HCT116 (cell line): ENCODE measurements at regions not wholly inside any gene's neighbourhood (a gene's known extent, or its start where the extent isn't known, plus 50 kb on each side); places are given as distances from the start of the nearest gene placed in this dataset.

ENCODE experiments used
- ATAC-seq: fragments of 200-7000 bp; cut with Tn5 transposase; 2 replicates; pipeline ENCODE4 v1.9.1; 2020; ENCODE audit warnings: mild to moderate bottlenecking, moderate library complexity
- BruUV-seq: library from RNA; stranded (reverse); fragments of 400-500 nt; replicated peaks from 2 replicates; lab custom pipeline; 2021; lab: Mats Ljungman, UMichigan
- CTCF ChIA-PET: fragments of 300-600 bp; sonication (Branson Sonifier 250); formaldehyde crosslinking; loops from one replicate; lab custom pipeline; 2021; ENCODE audit warnings: antibody characterized with exemption; lab: Charles Lee
- POLR2A ChIA-PET: fragments of 300-600, 350-600 bp; sonication (Branson Sonifier 250); formaldehyde crosslinking; loops from one replicate; lab custom pipeline; 2021; ENCODE audit warnings: antibody characterized with exemption; lab: Charles Lee
- RAD21 ChIA-PET, 2 experiments: fragments of 300-600 bp; sonication (Branson Sonifier 250); formaldehyde crosslinking; loops; one replicate each; lab custom pipeline; 2023; ENCODE audit warnings: low total read pairs in 2 of 2; ENCODE audit not compliant: uncharacterized antibody in 2 of 2, unreplicated experiment in 2 of 2, low non-redundant PET in 1 of 2; lab: Charles Lee
- DNase-seq: peaks from one replicate; pipeline ENCODE4 v3.0.0-alpha.2; 2010; ENCODE audit warnings: low read depth, low spot score
- H2AFZ ChIP-seq: fragments of 200-600 bp; shearing (Covaris generic), sonication (generic); 2 replicates; pipeline ENCODE4 v1.6.1; 2017; ENCODE audit warnings: low read depth, mixed run types, mixed read lengths, antibody characterized with exemption, low read length; ENCODE audit not compliant: poor library complexity, severe bottlenecking
- H3K27ac ChIP-seq: 2 replicates; pipeline ENCODE4 v1.5.1; 2012; ENCODE audit warnings: low read depth, low read length
- H3K27me3 ChIP-seq: fragments of 200-600 bp; sonication (generic); 2 replicates; pipeline ENCODE4 v1.6.1; 2016; ENCODE audit warnings: mixed run types, low read length, mixed read lengths; ENCODE audit not compliant: insufficient read depth
- H3K36me3 ChIP-seq, 2 experiments: fragments of 200-500 bp in 1 of 2; fragments of 200-600 bp in 1 of 2; sonication (Bioruptor generic) in 1 of 2; sonication (generic) in 1 of 2; 2 replicates each; pipeline versions ENCODE4 v1.5.1 to v1.6.1; 2014 to 2016; ENCODE audit warnings: low read length in 2 of 2, inconsistent platforms in 1 of 2, mixed read lengths in 1 of 2, mixed run types in 1 of 2; ENCODE audit not compliant: insufficient read depth in 2 of 2, control insufficient read depth in 1 of 2
- H3K4me1 ChIP-seq, 2 experiments: fragments of 200-600 bp in 1 of 2; sonication (generic) in 1 of 2; 2 replicates each; pipeline versions ENCODE4 v1.5.1 to v1.6.1; 2012 to 2017; ENCODE audit warnings: low read length in 2 of 2, inconsistent platforms in 1 of 2, mild to moderate bottlenecking in 1 of 2, mixed read lengths in 1 of 2, mixed run types in 1 of 2, moderate library complexity in 1 of 2; ENCODE audit not compliant: insufficient read depth in 2 of 2, control insufficient read depth in 1 of 2
- H3K4me2 ChIP-seq: fragments of 200-600 bp; sonication (generic); 2 replicates; pipeline ENCODE4 v1.6.1; 2017; ENCODE audit warnings: mixed run types, low read length, mixed read lengths
- H3K4me3 ChIP-seq, 2 experiments: fragments of 200-600 bp in 1 of 2; sonication (generic) in 1 of 2; replicated peaks in 1 of 2; 2 replicates each; pipeline ENCODE4 v1.5.1; 2011 to 2016; ENCODE audit warnings: low read length in 2 of 2, control low read depth in 1 of 2, low read depth in 1 of 2, mild to moderate bottlenecking in 1 of 2, mixed read lengths in 1 of 2, mixed run types in 1 of 2
- H3K79me2 ChIP-seq: fragments of 200-600 bp; sonication (generic); 2 replicates; pipeline ENCODE4 v1.6.1; 2017; ENCODE audit warnings: mild to moderate bottlenecking, mixed run types, low read length, moderate library complexity, mixed read lengths; ENCODE audit not compliant: insufficient read depth
- H3K9ac ChIP-seq: fragments of 200-600 bp; sonication (generic); 2 replicates; pipeline ENCODE4 v1.6.1; 2016; ENCODE audit warnings: low read length, mixed read lengths
- H3K9me2 ChIP-seq: fragments of 200-600 bp; sonication (generic), shearing (Covaris generic); 2 replicates; pipeline ENCODE4 v1.6.1; 2017; ENCODE audit warnings: mixed run types, mild to moderate bottlenecking, moderate library complexity; ENCODE audit not compliant: insufficient read depth
- H3K9me3 ChIP-seq, 2 experiments: fragments of 200-500 bp in 1 of 2; fragments of 200-600 bp in 1 of 2; sonication (Bioruptor generic) in 1 of 2; sonication (generic) in 1 of 2; 2 replicates each; pipeline ENCODE4 v1.6.1; 2014 to 2017; ENCODE audit warnings: low read length in 2 of 2, mixed read lengths in 2 of 2, inconsistent platforms in 1 of 2, low read depth in 1 of 2, mild to moderate bottlenecking in 1 of 2, mixed run types in 1 of 2, moderate library complexity in 1 of 2; ENCODE audit not compliant: control insufficient read depth in 1 of 2, insufficient read depth in 1 of 2
- H4K20me1 ChIP-seq: fragments of 200-600 bp; sonication (generic), shearing (Covaris generic); 2 replicates; pipeline ENCODE4 v1.6.1; 2017; ENCODE audit warnings: mixed run types, mild to moderate bottlenecking, moderate library complexity; ENCODE audit not compliant: insufficient read depth
- CBX3 ChIP-seq: IDR thresholded peaks from 2 replicates; pipeline ENCODE4 v1.6.1; 2012; ENCODE audit warnings: low read depth
- CTCF ChIP-seq, 3 experiments: fragments of 200-600 bp in 1 of 3; sonication (generic) in 1 of 3; IDR thresholded peaks in 2 of 3; conservative IDR thresholded peaks in 1 of 3; 2 replicates each; pipeline ENCODE4 v1.5.1; 2012 to 2017; ENCODE audit warnings: low read depth in 2 of 3, low read length in 2 of 3, antibody characterized with exemption in 1 of 3, borderline replicate concordance in 1 of 3, control low read depth in 1 of 3, mild to moderate bottlenecking in 1 of 3, mixed read lengths in 1 of 3, mixed run types in 1 of 3, moderate library complexity in 1 of 3; ENCODE audit not compliant: insufficient read depth in 1 of 3
- EGR1 ChIP-seq: IDR thresholded peaks from 2 replicates; pipeline ENCODE4 v1.6.1; 2012; ENCODE audit warnings: low read depth
- ELF1 ChIP-seq: IDR thresholded peaks from 2 replicates; pipeline ENCODE4 v1.6.1; 2012; ENCODE audit warnings: low read depth, borderline replicate concordance
- EZH2 ChIP-seq: fragments of 200-600 bp; sonication (generic); IDR thresholded peaks from 2 replicates; pipeline ENCODE4 v1.6.1; 2017; ENCODE audit warnings: antibody characterized with exemption, mixed run types
- FOSL1 ChIP-seq: IDR thresholded peaks from 2 replicates; pipeline ENCODE4 v1.6.1; 2012; ENCODE audit warnings: low read depth
- JUND ChIP-seq: IDR thresholded peaks from 2 replicates; pipeline ENCODE4 v1.6.1; 2012
- MAX ChIP-seq: IDR thresholded peaks from 2 replicates; pipeline ENCODE4 v1.6.1; 2012
- POLR2A ChIP-seq: IDR thresholded peaks from 2 replicates; pipeline ENCODE4 v1.7.0; 2011; ENCODE audit warnings: borderline replicate concordance; ENCODE audit not compliant: insufficient read depth, insufficient read length; ENCODE audit errors: extremely low read depth
- RAD21 ChIP-seq: IDR thresholded peaks from 2 replicates; pipeline ENCODE4 v1.6.1; 2012; ENCODE audit warnings: low read depth, mild to moderate bottlenecking
- REST ChIP-seq: IDR thresholded peaks from 2 replicates; pipeline ENCODE4 v1.6.1; 2012; ENCODE audit warnings: low read depth
- SIN3A ChIP-seq: IDR thresholded peaks from 2 replicates; pipeline ENCODE4 v1.6.1; 2012; ENCODE audit warnings: low read depth
- SP1 ChIP-seq: IDR thresholded peaks from 2 replicates; pipeline ENCODE4 v1.6.1; 2012; ENCODE audit warnings: low read depth
- SRF ChIP-seq: IDR thresholded peaks from 2 replicates; pipeline ENCODE4 v1.6.1; 2012; ENCODE audit warnings: low read depth
- TCF7L2 ChIP-seq: IDR thresholded peaks from 2 replicates; pipeline ENCODE4 v1.7.0; 2011; ENCODE audit warnings: borderline replicate concordance, inconsistent platforms; ENCODE audit not compliant: insufficient read depth, insufficient read length; ENCODE audit errors: extremely low read depth
- YY1 ChIP-seq: IDR thresholded peaks from 2 replicates; pipeline ENCODE4 v1.6.1; 2011; ENCODE audit warnings: low read length, low read depth, moderate library complexity, mild to moderate bottlenecking; ENCODE audit not compliant: insufficient replicate concordance; ENCODE audit errors: extremely low read depth
- ZBTB33 ChIP-seq: IDR thresholded peaks from 2 replicates; pipeline ENCODE4 v1.6.1; 2011; ENCODE audit warnings: mild to moderate bottlenecking, low read length, moderate library complexity; ENCODE audit not compliant: insufficient replicate concordance; ENCODE audit errors: extremely low read depth
- intact Hi-C: fragments of 100-400 bp; cut with micrococcal nuclease; formaldehyde crosslinking; loops from 2 replicates; pipeline ENCODE4 v1.10.0; 2022

- TF ChIP-seq CTCF (IDR thresholded peaks at IDR 0.05 in 2 of 3, conservative IDR thresholded peaks at IDR 0.05 in 1 of 3; ENCODE audit: borderline replicate concordance in 1 of 3, insufficient read depth in 1 of 3, low read depth in 2 of 3, low read length in 2 of 3) (no peak), SRF (no peak), REST (no peak), TCF7L2 (no peak)
Observed at GRCh38 chr10:111545861-111546605, 469.2 kb downstream of the ADRA2A start (continued).

- BruUV-seq, result no TSS peak
- no peaks in the 10 kb centered on the region for H3K9me3 ChIP-seq
- H3K27ac ChIP-seq, result no peak overlapping the region
- RAD21 ChIA-PET, result no interaction called here
- no peak for TF ChIP-seq SRF
- TF ChIP-seq SP1, result no peak
- no peak for TF ChIP-seq CBX3
- no peak for TF ChIP-seq JUND
- TF ChIP-seq RAD21, result no peak
- no peak for TF ChIP-seq ZBTB33
- no peak for TF ChIP-seq POLR2A
- TF ChIP-seq EGR1, result no peak
- no peak for TF ChIP-seq FOSL1
- TF ChIP-seq SIN3A, result no peak
- TF ChIP-seq MAX, result no peak
- no peak for TF ChIP-seq YY1
- no peak for TF ChIP-seq ELF1
- TF ChIP-seq EZH2, result no peak
- H3K9ac ChIP-seq, result no peak overlapping the region
- H3K4me1 ChIP-seq, result no peaks in the 10 kb centered on the region; a peak in 1 of 4 replicates
- POLR2A ChIA-PET, result no interaction called here
- H4K20me1 ChIP-seq, result no peaks in the 10 kb centered on the region
- H3K36me3 ChIP-seq, result no peaks in the 10 kb centered on the region
- ATAC-seq (no peak), DNase-seq (no peak)
- H2AFZ ChIP-seq, result no peak overlapping the region
- H3K9me2 ChIP-seq, result no peaks in the 10 kb centered on the region
- H3K4me2 ChIP-seq, result no peak overlapping the region
- no peaks in the 10 kb centered on the region for H3K79me2 ChIP-seq
- H3K27me3 ChIP-seq, result peaks cover 10% of the 10 kb centered on the region
- no peak overlapping the region for H3K4me3 ChIP-seq
- intact Hi-C loops, result no loop called here
- CTCF ChIA-PET, result no interaction called here
Observed at GRCh38 chr10:111548084-111548726, 471.4 kb downstream of the ADRA2A start.
